ENCODE measurements at regions not wholly inside any gene's neighbourhood (a gene's known extent, or its start where the extent isn't known, plus 50 kb on each side); places are given as distances from the start of the nearest gene placed in this dataset.
"Not testable (repeated sequence)": the region's sequence is repeated elsewhere in the genome, so short reads cannot be mapped to it uniquely, and the experiment has no call there.

DNA sequence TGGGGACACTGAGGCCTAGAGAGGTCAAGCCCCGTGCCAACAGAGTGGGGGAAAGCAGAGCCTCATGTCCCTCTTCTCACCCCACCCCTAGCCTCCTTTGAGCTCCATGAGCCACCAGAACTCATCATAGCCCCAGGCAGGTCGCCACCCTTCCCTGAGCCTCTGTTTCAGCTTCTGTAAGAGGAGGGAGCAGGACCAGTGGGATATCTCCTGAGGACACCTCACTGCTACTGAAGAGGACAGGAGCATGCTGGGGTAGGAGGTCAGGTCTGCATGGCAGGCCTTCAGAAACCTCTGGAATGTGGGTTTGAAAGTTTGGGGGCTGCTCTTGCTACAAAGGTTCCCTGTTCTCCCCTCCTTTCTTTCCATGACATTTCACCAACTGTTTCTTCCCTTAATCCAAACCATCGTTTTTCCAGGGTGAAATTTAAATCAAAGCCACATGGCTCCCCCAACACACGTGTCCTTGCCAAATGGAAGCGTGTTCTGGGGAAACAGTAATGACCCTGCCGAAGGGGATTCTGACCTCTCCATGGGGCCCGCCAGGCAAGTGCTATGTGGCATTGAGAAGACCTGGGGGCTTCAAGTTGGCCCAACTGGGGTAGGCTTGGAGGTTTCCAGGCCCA lies 88.1 kb upstream of the RUNX3 start:
- no peak overlapping the region for H3K4me3 ChIP-seq (ENCODE audit: low read depth in 1 of 2, low read length in 2 of 2)
- no peaks in the 10 kb centered on the region for H3K36me3 ChIP-seq (ENCODE audit: control insufficient read depth in 1 of 2, insufficient read depth in 2 of 2, low read length in 2 of 2)
- no peaks in the 10 kb centered on the region for H3K27me3 ChIP-seq (ENCODE audit: control insufficient read depth in 1 of 2, insufficient read depth in 2 of 2, low read length in 2 of 2)
- no peaks in the 10 kb centered on the region for H3K9me3 ChIP-seq (ENCODE audit: control insufficient read depth in 1 of 2, low read length in 2 of 2)
- H3K4me1 ChIP-seq (ENCODE audit: control insufficient read depth in 1 of 2, insufficient read depth in 2 of 2, low read length in 2 of 2), result peaks cover 7 to 41% of the 10 kb centered on the region in 2 donors
- H3K27ac ChIP-seq (ENCODE audit: low read depth, low read length), result no peak overlapping the region
- no peak overlapping the region for H3K9ac ChIP-seq (ENCODE audit: low read depth in 1 of 2, low read length in 2 of 2)

DNA sequence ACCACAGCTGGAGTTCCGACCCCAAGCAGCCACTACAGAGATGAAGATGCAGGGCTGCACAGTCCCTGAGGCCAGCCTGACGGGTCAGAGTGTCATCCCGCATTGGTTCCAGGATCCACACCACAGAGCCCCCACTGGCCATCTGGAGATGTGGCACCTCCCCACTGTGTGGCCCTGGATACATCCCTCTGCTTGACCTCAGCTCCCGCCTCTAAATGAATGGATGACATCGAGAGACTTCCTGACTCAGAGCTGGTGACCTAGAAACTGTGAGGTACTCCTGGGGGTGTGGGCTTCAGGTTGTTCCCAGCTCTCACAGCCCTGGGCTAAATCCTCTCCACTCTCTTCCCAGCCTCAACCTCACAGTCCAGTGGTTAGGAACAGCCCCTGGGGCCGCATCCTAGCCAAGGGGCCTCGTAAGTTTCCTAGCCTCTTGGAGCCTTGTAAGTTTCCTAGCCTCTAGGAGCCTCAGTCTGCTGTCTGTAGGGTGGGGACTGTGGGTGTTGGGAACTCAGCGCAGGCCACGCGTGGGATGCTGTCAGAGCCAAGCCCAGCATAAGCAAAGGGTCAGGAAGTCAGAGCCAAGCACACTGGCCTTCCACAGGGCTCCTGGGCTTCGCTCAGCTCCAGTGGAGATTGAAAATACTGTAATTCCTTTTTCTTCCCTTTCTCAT lies 87.5 kb upstream of the RUNX3 start:
- Histone ChIP-seq H3K27ac (ENCODE audit: low read depth, low read length) (no peak overlapping the region), H3K27me3 (ENCODE audit: control insufficient read depth in 1 of 2, insufficient read depth in 2 of 2, low read length in 2 of 2) (no peaks in the 10 kb centered on the region), H3K9ac (ENCODE audit: low read depth in 1 of 2, low read length in 2 of 2) (peak overlapping the region in 1 of 2 donors; percentile 12), H3K4me1 (ENCODE audit: control insufficient read depth in 1 of 2, insufficient read depth in 2 of 2, low read length in 2 of 2) (peaks cover 7 to 35% of the 10 kb centered on the region in 2 donors), H3K4me3 (ENCODE audit: low read depth in 1 of 2, low read length in 2 of 2) (no peak overlapping the region), H3K9me3 (ENCODE audit: control insufficient read depth in 1 of 2, low read length in 2 of 2) (no peaks in the 10 kb centered on the region), H3K36me3 (ENCODE audit: control insufficient read depth in 1 of 2, insufficient read depth in 2 of 2, low read length in 2 of 2) (no peaks in the 10 kb centered on the region)

- Histone ChIP-seq H3K4me1 (ENCODE audit: control insufficient read depth in 1 of 2, insufficient read depth in 2 of 2, low read length in 2 of 2) (peaks cover 0 to 4% of the 10 kb centered on the region in 2 donors), H3K27me3 (ENCODE audit: control insufficient read depth in 1 of 2, insufficient read depth in 2 of 2, low read length in 2 of 2) (no peaks in the 10 kb centered on the region), H3K9ac (ENCODE audit: low read depth in 1 of 2, low read length in 2 of 2) (no peak overlapping the region), H3K4me3 (ENCODE audit: low read depth in 1 of 2, low read length in 2 of 2) (no peak overlapping the region), H3K36me3 (ENCODE audit: control insufficient read depth in 1 of 2, insufficient read depth in 2 of 2, low read length in 2 of 2) (no peaks in the 10 kb centered on the region), H3K27ac (ENCODE audit: low read depth, low read length) (no peak overlapping the region), H3K9me3 (ENCODE audit: control insufficient read depth in 1 of 2, low read length in 2 of 2) (no peaks in the 10 kb centered on the region)
Observed at GRCh38 chr1:25012966-25013962, 83.2 kb upstream of the RUNX3 start.

DNA sequence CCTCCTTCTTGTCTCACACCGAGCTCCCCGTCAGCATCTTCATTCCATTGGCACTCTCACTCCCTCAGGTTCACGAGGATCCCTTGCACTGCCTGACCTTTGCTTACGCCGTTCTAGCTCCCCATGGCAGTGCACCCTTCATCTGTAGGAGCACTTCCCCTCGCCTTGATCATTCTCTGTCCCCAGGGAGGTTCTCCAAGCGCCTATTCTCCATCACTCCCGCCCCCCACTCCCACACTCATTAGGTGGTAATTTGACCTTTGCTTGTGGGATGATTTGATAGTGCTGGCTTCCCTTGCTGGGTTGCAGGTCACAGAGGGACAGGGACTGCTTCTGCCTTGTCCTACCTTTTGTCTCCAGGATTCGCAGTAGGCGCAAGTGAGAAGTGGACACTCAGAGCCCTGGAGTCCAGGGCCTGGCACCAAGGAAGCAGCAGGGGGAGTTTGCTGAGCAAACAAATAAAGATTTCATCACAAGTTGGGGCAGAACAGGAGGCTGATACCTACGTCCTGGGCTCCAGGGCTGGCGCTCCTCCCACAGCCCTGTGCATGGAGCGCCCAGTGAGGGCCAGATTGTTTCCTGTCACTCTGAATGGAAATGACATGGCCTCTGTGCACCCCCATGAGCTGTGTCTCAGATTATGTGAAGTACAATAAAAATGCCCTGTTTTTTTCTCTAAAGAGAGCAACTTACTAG lies 82.0 kb upstream of the RUNX3 start:
- H3K36me3 ChIP-seq (ENCODE audit: control insufficient read depth in 1 of 2, insufficient read depth in 2 of 2, low read length in 2 of 2), result no peaks in the 10 kb centered on the region
- H3K27ac ChIP-seq (ENCODE audit: low read depth, low read length), result no peak overlapping the region
- H3K27me3 ChIP-seq (ENCODE audit: control insufficient read depth in 1 of 2, insufficient read depth in 2 of 2, low read length in 2 of 2), result peaks cover 0 to 2% of the 10 kb centered on the region in 2 donors
- no peaks in the 10 kb centered on the region for H3K9me3 ChIP-seq (ENCODE audit: control insufficient read depth in 1 of 2, low read length in 2 of 2)
- H3K9ac ChIP-seq (ENCODE audit: low read depth in 1 of 2, low read length in 2 of 2), result no peak overlapping the region
- H3K4me3 ChIP-seq (ENCODE audit: low read depth in 1 of 2, low read length in 2 of 2), result no peak overlapping the region
- peaks cover 2% of the 10 kb centered on the region in 2 donors for H3K4me1 ChIP-seq (ENCODE audit: control insufficient read depth in 1 of 2, insufficient read depth in 2 of 2, low read length in 2 of 2)

GRCh38 chr1:25011275-25011674 lies 81.2 kb upstream of the RUNX3 start:
- Histone ChIP-seq H3K4me1 (ENCODE audit: control insufficient read depth in 1 of 2, insufficient read depth in 2 of 2, low read length in 2 of 2) (peaks cover 4% of the 10 kb centered on the region in 2 donors), H3K9me3 (ENCODE audit: control insufficient read depth in 1 of 2, low read length in 2 of 2) (no peaks in the 10 kb centered on the region), H3K27me3 (ENCODE audit: control insufficient read depth in 1 of 2, insufficient read depth in 2 of 2, low read length in 2 of 2) (peaks cover 5 to 9% of the 10 kb centered on the region in 2 donors), H3K36me3 (ENCODE audit: control insufficient read depth in 1 of 2, insufficient read depth in 2 of 2, low read length in 2 of 2) (no peaks in the 10 kb centered on the region), H3K4me3 (ENCODE audit: low read depth in 1 of 2, low read length in 2 of 2) (no peak overlapping the region), H3K9ac (ENCODE audit: low read depth in 1 of 2, low read length in 2 of 2) (no peak overlapping the region), H3K27ac (ENCODE audit: low read depth, low read length) (no peak overlapping the region)

DNA sequence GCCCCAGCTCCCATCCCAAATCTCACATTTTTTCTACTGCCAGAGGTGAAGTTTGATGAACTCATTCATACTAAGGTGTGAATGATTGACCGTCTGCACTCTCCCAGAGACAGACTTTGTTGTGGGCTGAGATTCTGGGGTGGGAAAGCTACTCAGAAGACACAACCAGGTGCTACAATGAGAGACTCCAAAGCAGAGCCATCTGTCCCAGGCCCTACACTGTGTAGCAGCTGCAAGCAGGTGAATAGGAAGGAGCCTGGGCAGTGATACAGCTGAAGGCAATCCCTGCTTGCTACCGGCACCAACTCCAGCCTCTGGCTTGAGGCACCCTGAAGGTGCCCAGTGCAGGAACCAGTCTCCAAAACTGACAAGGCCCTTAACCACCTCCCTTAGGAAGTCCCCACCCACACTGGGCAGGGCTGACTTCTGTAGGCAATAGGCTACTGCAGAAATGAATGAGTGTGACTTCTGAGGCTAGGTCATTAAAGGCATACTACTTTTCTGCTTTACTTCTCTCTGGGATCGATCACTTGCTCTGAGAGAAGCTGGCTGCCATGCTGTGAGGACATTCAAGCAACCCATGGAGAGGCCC lies 79.7 kb upstream of the RUNX3 start:
- Histone ChIP-seq H3K4me3 (ENCODE audit: low read depth in 1 of 2, low read length in 2 of 2) (no peak overlapping the region), H3K27me3 (ENCODE audit: control insufficient read depth in 1 of 2, insufficient read depth in 2 of 2, low read length in 2 of 2) (peaks cover 11 to 13% of the 10 kb centered on the region in 2 donors), H3K4me1 (ENCODE audit: control insufficient read depth in 1 of 2, insufficient read depth in 2 of 2, low read length in 2 of 2) (peaks cover 4% of the 10 kb centered on the region in 2 donors), H3K9me3 (ENCODE audit: control insufficient read depth in 1 of 2, low read length in 2 of 2) (no peaks in the 10 kb centered on the region), H3K36me3 (ENCODE audit: control insufficient read depth in 1 of 2, insufficient read depth in 2 of 2, low read length in 2 of 2) (no peaks in the 10 kb centered on the region), H3K27ac (ENCODE audit: low read depth, low read length) (no peak overlapping the region), H3K9ac (ENCODE audit: low read depth in 1 of 2, low read length in 2 of 2) (no peak overlapping the region)

DNA sequence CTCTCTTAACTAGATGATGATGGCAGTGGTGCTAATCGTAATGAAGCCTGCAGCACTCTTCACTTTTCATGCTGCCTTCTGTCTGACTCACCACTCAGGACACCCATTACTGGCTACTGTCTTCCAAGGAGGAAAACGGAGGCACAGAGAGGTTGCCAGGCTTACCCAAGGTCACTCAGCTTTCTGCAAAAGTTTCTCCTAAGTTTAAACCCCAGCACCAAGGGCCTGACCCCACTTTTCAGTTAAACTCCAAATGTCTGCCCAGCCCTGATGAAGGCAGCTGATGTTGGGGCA lies 78.1 kb upstream of the RUNX3 start:
- Histone ChIP-seq H3K27me3 (ENCODE audit: control insufficient read depth in 1 of 2, insufficient read depth in 2 of 2, low read length in 2 of 2) (peaks cover 11 to 14% of the 10 kb centered on the region in 2 donors), H3K4me1 (ENCODE audit: control insufficient read depth in 1 of 2, insufficient read depth in 2 of 2, low read length in 2 of 2) (peaks cover 4% of the 10 kb centered on the region in 2 donors), H3K27ac (ENCODE audit: low read depth, low read length) (no peak overlapping the region), H3K9me3 (ENCODE audit: control insufficient read depth in 1 of 2, low read length in 2 of 2) (no peaks in the 10 kb centered on the region), H3K4me3 (ENCODE audit: low read depth in 1 of 2, low read length in 2 of 2) (no peak overlapping the region), H3K36me3 (ENCODE audit: control insufficient read depth in 1 of 2, insufficient read depth in 2 of 2, low read length in 2 of 2) (no peaks in the 10 kb centered on the region), H3K9ac (ENCODE audit: low read depth in 1 of 2, low read length in 2 of 2) (no peak overlapping the region)

- H3K4me1 ChIP-seq (ENCODE audit: control insufficient read depth in 1 of 2, insufficient read depth in 2 of 2, low read length in 2 of 2); H3K36me3 ChIP-seq (ENCODE audit: control insufficient read depth in 1 of 2, insufficient read depth in 2 of 2, low read length in 2 of 2); H3K9ac ChIP-seq (ENCODE audit: low read depth in 1 of 2, low read length in 2 of 2); H3K27ac ChIP-seq (ENCODE audit: low read depth, low read length); H3K9me3 ChIP-seq (ENCODE audit: control insufficient read depth in 1 of 2, low read length in 2 of 2); H3K4me3 ChIP-seq (ENCODE audit: low read depth in 1 of 2, low read length in 2 of 2): not testable (repeated sequence)
- peaks cover 11 to 14% of the 10 kb centered on the region in 2 donors for H3K27me3 ChIP-seq (ENCODE audit: control insufficient read depth in 1 of 2, insufficient read depth in 2 of 2, low read length in 2 of 2)
Observed at GRCh38 chr1:25007390-25008191, 77.5 kb upstream of the RUNX3 start.

GRCh38 chr1:25006770-25007169 lies 76.7 kb upstream of the RUNX3 start:
- H3K4me3 ChIP-seq (ENCODE audit: low read depth in 1 of 2, low read length in 2 of 2), result no peak overlapping the region
- H3K27ac ChIP-seq (ENCODE audit: low read depth, low read length), result no peak overlapping the region
- peaks cover 4% of the 10 kb centered on the region in 2 donors for H3K4me1 ChIP-seq (ENCODE audit: control insufficient read depth in 1 of 2, insufficient read depth in 2 of 2, low read length in 2 of 2)
- no peak overlapping the region for H3K9ac ChIP-seq (ENCODE audit: low read depth in 1 of 2, low read length in 2 of 2)
- peaks cover 11 to 14% of the 10 kb centered on the region in 2 donors for H3K27me3 ChIP-seq (ENCODE audit: control insufficient read depth in 1 of 2, insufficient read depth in 2 of 2, low read length in 2 of 2)
- H3K36me3 ChIP-seq (ENCODE audit: control insufficient read depth in 1 of 2, insufficient read depth in 2 of 2, low read length in 2 of 2), result no peaks in the 10 kb centered on the region
- H3K9me3 ChIP-seq (ENCODE audit: control insufficient read depth in 1 of 2, low read length in 2 of 2), result no peaks in the 10 kb centered on the region

All from duodenal mucosa (tissue), 2 donors.